Liver (tissue), 8 donors: ENCODE measurements at regions not wholly inside any gene's neighbourhood (a gene's known extent, or its start where the extent isn't known, plus 50 kb on each side); places are given as distances from the start of the nearest gene placed in this dataset.

ENCODE experiments used
- DNase-seq: peaks from one replicate; pipeline ENCODE4 v3.0.0-alpha.2; 2017; ENCODE audit warnings: low spot score
- H3K27ac ChIP-seq, 2 donors: one replicate each; pipeline ENCODE4 v1.7.0; 2013; ENCODE audit warnings: inconsistent platforms in 2 of 2, low read length in 2 of 2, control low read depth in 1 of 2, low read depth in 1 of 2, mild to moderate bottlenecking in 1 of 2
- H3K27me3 ChIP-seq, 4 donors: one replicate each; pipeline versions ENCODE4 v1.6.1 to v1.7.0; 2013; ENCODE audit warnings: low read length in 3 of 4, inconsistent platforms in 1 of 4, mild to moderate bottlenecking in 1 of 4, moderate library complexity in 1 of 4; ENCODE audit not compliant: control insufficient read depth in 4 of 4, insufficient read depth in 4 of 4
- H3K36me3 ChIP-seq, 4 donors: one replicate each; pipeline versions ENCODE4 v1.6.1 to v1.7.0; 2013; ENCODE audit warnings: low read length in 3 of 4, mild to moderate bottlenecking in 3 of 4, low read depth in 1 of 4, moderate library complexity in 1 of 4; ENCODE audit not compliant: control insufficient read depth in 4 of 4, insufficient read depth in 3 of 4
- H3K4me1 ChIP-seq, 4 donors: one replicate each; pipeline versions ENCODE4 v1.6.1 to v1.7.0; 2013; ENCODE audit warnings: low read length in 3 of 4, mild to moderate bottlenecking in 3 of 4, moderate library complexity in 1 of 4; ENCODE audit not compliant: control insufficient read depth in 4 of 4, insufficient read depth in 4 of 4
- H3K4me3 ChIP-seq, 3 donors: one replicate each; pipeline versions ENCODE4 v1.6.1 to v1.7.0; 2013; ENCODE audit warnings: low read length in 3 of 3, control low read depth in 1 of 3, low read depth in 1 of 3, mild to moderate bottlenecking in 1 of 3
- H3K9ac ChIP-seq, 2 donors: one replicate each; pipeline ENCODE4 v1.7.0; 2013; ENCODE audit warnings: low read length in 2 of 2, mild to moderate bottlenecking in 2 of 2, moderate library complexity in 2 of 2, control low read depth in 1 of 2, low read depth in 1 of 2
- H3K9me3 ChIP-seq, 4 donors: one replicate each; pipeline versions ENCODE4 v1.6.1 to v1.7.0; 2013; ENCODE audit warnings: low read length in 3 of 4; ENCODE audit not compliant: control insufficient read depth in 4 of 4
- CTCF ChIP-seq: fragments of 150-350 bp; IDR thresholded peaks from 2 replicates; pipeline ENCODE4 v1.5.1; 2017; ENCODE audit warnings: improper control_type of control experiment, low read depth, low read length; ENCODE audit not compliant: missing input control
- EGR1 ChIP-seq, 2 donors: IDR thresholded peaks; 2 replicates each; pipeline ENCODE4 v1.6.1; 2016 to 2018; ENCODE audit warnings: antibody characterized with exemption in 2 of 2, low read depth in 2 of 2
- FOXA1 ChIP-seq: IDR thresholded peaks from 2 replicates; pipeline ENCODE4 v1.6.1; 2016; ENCODE audit warnings: antibody characterized with exemption
- FOXA2 ChIP-seq: IDR thresholded peaks from 2 replicates; pipeline ENCODE4 v1.6.1; 2016; ENCODE audit warnings: antibody characterized with exemption
- GABPA ChIP-seq, 2 donors: IDR thresholded peaks in 1 of 2; conservative IDR thresholded peaks in 1 of 2; 2 replicates each; pipeline ENCODE4 v1.6.1; 2016; ENCODE audit warnings: antibody characterized with exemption in 2 of 2, mild to moderate bottlenecking in 1 of 2, moderate library complexity in 1 of 2
- HNF4A ChIP-seq, 2 donors: conservative IDR thresholded peaks; 2 replicates each; pipeline ENCODE4 v1.6.1; 2016; ENCODE audit warnings: antibody characterized with exemption in 2 of 2, mild to moderate bottlenecking in 2 of 2
- HNF4G ChIP-seq: IDR thresholded peaks from 2 replicates; pipeline ENCODE4 v1.6.1; 2016; ENCODE audit warnings: antibody characterized with exemption
- JUND ChIP-seq, 2 donors: IDR thresholded peaks; 2 replicates each; pipeline ENCODE4 v1.6.1; 2016; ENCODE audit warnings: antibody characterized with exemption in 2 of 2
- MAX ChIP-seq: IDR thresholded peaks from 2 replicates; pipeline ENCODE4 v1.6.1; 2016; ENCODE audit warnings: antibody characterized with exemption
- NR2F2 ChIP-seq: IDR thresholded peaks from 2 replicates; pipeline ENCODE4 v1.6.1; 2016; ENCODE audit warnings: antibody characterized with exemption
- RXRA ChIP-seq, 2 donors: IDR thresholded peaks; 2 replicates each; pipeline ENCODE4 v1.6.1; 2017 to 2018; ENCODE audit warnings: antibody characterized with exemption in 2 of 2, mild to moderate bottlenecking in 1 of 2
- SP1 ChIP-seq: IDR thresholded peaks from 2 replicates; pipeline ENCODE4 v1.6.1; 2018; ENCODE audit warnings: antibody characterized with exemption, mild to moderate bottlenecking
- YY1 ChIP-seq: IDR thresholded peaks from 2 replicates; pipeline ENCODE4 v1.6.1; 2016; ENCODE audit warnings: antibody characterized with exemption, mild to moderate bottlenecking
- ZBTB33 ChIP-seq: IDR thresholded peaks from 2 replicates; pipeline ENCODE4 v1.6.1; 2016; ENCODE audit warnings: antibody characterized with exemption
- WGBS: extraction: QIAGEN DNeasy Blood & Tissue Kit; methylation state at CpG from one replicate; pipeline ENCODE4 v1.1.7; 2013; 5-methylcytosine and 5-hydroxymethylcytosine counted together
- donor health status: healthy.
- donor health status: healthy.
- donor health status: healthy.
- donor health status: healthy.
- donor health status: healthy.

- no peaks in the 10 kb centered on the region for H3K4me1 ChIP-seq
- TF ChIP-seq FOXA2 = no peak
- no peaks in the 10 kb centered on the region for H3K27me3 ChIP-seq
- 94% methylated on average over 3 of the region's 3 CpGs for WGBS
- no peak for DNase-seq
- H3K9me3 ChIP-seq = no peaks in the 10 kb centered on the region
- H3K4me3 ChIP-seq = no peak overlapping the region
- H3K36me3 ChIP-seq = no peaks in the 10 kb centered on the region
- H3K9ac ChIP-seq = no peak overlapping the region
- no peak overlapping the region for H3K27ac ChIP-seq
Measured at GRCh38 chr1:198841477-198841876, 202.6 kb downstream of the PTPRC start.

GRCh38 chr1:198842686-198843085 lies 203.8 kb downstream of the PTPRC start:
- Histone ChIP-seq H3K27me3 (no peaks in the 10 kb centered on the region), H3K9ac (no peak overlapping the region), H3K4me1 (no peaks in the 10 kb centered on the region), H3K36me3 (no peaks in the 10 kb centered on the region), H3K4me3 (no peak overlapping the region), H3K9me3 (no peaks in the 10 kb centered on the region), H3K27ac (no peak overlapping the region)
- DNase-seq = no peak
- TF ChIP-seq MAX (no peak), JUND (IDR thresholded peaks at IDR 0.05) (no peak), SP1 (no peak), EGR1 (IDR thresholded peaks at IDR 0.05; ENCODE audit: low read depth in 2 of 2) (no peak), RXRA (IDR thresholded peaks at IDR 0.05) (no peak), CTCF (no peak), GABPA (IDR thresholded peaks at IDR 0.05 in 1 of 2, conservative IDR thresholded peaks at IDR 0.05 in 1 of 2) (no peak)
- WGBS = 95% methylated on average over 2 of the region's 2 CpGs

GRCh38 chr1:198845271-198845670 lies 206.4 kb downstream of the PTPRC start:
- H3K4me3 ChIP-seq = no peak overlapping the region
- no peaks in the 10 kb centered on the region for H3K9me3 ChIP-seq
- WGBS = 84% methylated on average over 2 of the region's 2 CpGs
- no peak overlapping the region for H3K9ac ChIP-seq
- no peaks in the 10 kb centered on the region for H3K27me3 ChIP-seq
- H3K4me1 ChIP-seq = no peaks in the 10 kb centered on the region
- H3K27ac ChIP-seq = no peak overlapping the region
- no peaks in the 10 kb centered on the region for H3K36me3 ChIP-seq
- TF ChIP-seq FOXA1 (no peak), HNF4A (conservative IDR thresholded peaks at IDR 0.05) (no peak), NR2F2 (no peak), HNF4G (no peak), MAX (no peak), EGR1 (IDR thresholded peaks at IDR 0.05; ENCODE audit: low read depth in 2 of 2) (no peak), ZBTB33 (no peak), FOXA2 (no peak), YY1 (no peak), GABPA (IDR thresholded peaks at IDR 0.05 in 1 of 2, conservative IDR thresholded peaks at IDR 0.05 in 1 of 2) (no peak), RXRA (IDR thresholded peaks at IDR 0.05) (no peak), CTCF (no peak), SP1 (no peak)
- no peak for DNase-seq
